Osteocyte (in vitro differentiated cells): ENCODE measurements at regions not wholly inside any gene's neighbourhood (a gene's known extent, or its start where the extent isn't known, plus 50 kb on each side); places are given as distances from the start of the nearest gene placed in this dataset.
A peak's percentile ranks its signal among the peaks of the same experiment; 100 is the strongest.

Experiments used
- DNase-seq: peaks from one replicate; pipeline ENCODE4 v3.0.0; 2021; ENCODE audit warnings: mixed read lengths; ENCODE audit not compliant: unreplicated experiment; ENCODE audit errors: extremely low spot score
- H3K27ac Mint-ChIP-seq: one replicate; pipeline ENCODE4 v1.8.0; 2021; ENCODE audit warnings: mild to moderate bottlenecking, mixed read lengths; ENCODE audit not compliant: unreplicated experiment
- H3K27me3 Mint-ChIP-seq: one replicate; pipeline ENCODE4 v1.8.0; 2021; ENCODE audit warnings: mixed read lengths; ENCODE audit not compliant: unreplicated experiment
- H3K36me3 Mint-ChIP-seq: one replicate; pipeline ENCODE4 v1.8.0; 2021; ENCODE audit warnings: mixed read lengths; ENCODE audit not compliant: unreplicated experiment
- H3K4me1 Mint-ChIP-seq: one replicate; pipeline ENCODE4 v1.8.0; 2021; ENCODE audit warnings: mixed read lengths; ENCODE audit not compliant: unreplicated experiment
- H3K4me3 Mint-ChIP-seq: one replicate; pipeline ENCODE4 v1.8.0; 2021; ENCODE audit warnings: mild to moderate bottlenecking, moderate library complexity, mixed read lengths; ENCODE audit not compliant: unreplicated experiment
- H3K9me3 Mint-ChIP-seq: one replicate; pipeline ENCODE4 v1.8.0; 2021; ENCODE audit warnings: mixed read lengths; ENCODE audit not compliant: unreplicated experiment
- CTCF ChIP-seq: fragments of 200-600 bp; sonication (generic); IDR thresholded peaks from 2 replicates; pipeline ENCODE4 v1.5.0; 2021; ENCODE audit warnings: antibody characterized with exemption, mild to moderate bottlenecking, moderate library complexity

DNA sequence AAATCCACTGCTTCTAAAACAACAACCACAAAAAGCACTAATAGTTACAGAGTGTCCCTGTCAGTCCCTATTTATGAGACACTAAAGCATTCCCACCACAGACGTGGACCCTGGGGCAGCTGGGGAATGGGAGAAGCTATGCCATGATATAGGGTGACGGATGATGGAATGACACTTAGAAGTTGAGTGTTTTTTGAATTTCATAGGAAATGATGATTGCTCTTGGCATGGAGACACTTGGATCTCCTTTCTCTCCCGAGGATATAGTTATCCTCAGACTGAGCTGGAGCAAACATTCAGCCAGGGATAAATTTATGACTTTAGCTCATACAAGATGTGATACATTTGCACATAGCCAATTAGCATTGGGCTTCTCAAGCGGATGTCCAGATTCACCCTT, 151.2 kb downstream of the EDN3 start:
- H3K36me3 Mint-ChIP-seq, result no peaks in the 10 kb centered on the region
- H3K9me3 Mint-ChIP-seq, result no peaks in the 10 kb centered on the region
- no peak for TF ChIP-seq CTCF
- H3K27ac Mint-ChIP-seq, result no peak overlapping the region
- no peak for DNase-seq
- H3K27me3 Mint-ChIP-seq, result no peaks in the 10 kb centered on the region
- peaks cover 42% of the 10 kb centered on the region for H3K4me1 Mint-ChIP-seq
- no peak overlapping the region for H3K4me3 Mint-ChIP-seq

- H3K4me3 Mint-ChIP-seq, result no peak overlapping the region
Measured at GRCh38 chr20:59452856-59453255, 151.5 kb upstream of the PHACTR3 start.

DNA sequence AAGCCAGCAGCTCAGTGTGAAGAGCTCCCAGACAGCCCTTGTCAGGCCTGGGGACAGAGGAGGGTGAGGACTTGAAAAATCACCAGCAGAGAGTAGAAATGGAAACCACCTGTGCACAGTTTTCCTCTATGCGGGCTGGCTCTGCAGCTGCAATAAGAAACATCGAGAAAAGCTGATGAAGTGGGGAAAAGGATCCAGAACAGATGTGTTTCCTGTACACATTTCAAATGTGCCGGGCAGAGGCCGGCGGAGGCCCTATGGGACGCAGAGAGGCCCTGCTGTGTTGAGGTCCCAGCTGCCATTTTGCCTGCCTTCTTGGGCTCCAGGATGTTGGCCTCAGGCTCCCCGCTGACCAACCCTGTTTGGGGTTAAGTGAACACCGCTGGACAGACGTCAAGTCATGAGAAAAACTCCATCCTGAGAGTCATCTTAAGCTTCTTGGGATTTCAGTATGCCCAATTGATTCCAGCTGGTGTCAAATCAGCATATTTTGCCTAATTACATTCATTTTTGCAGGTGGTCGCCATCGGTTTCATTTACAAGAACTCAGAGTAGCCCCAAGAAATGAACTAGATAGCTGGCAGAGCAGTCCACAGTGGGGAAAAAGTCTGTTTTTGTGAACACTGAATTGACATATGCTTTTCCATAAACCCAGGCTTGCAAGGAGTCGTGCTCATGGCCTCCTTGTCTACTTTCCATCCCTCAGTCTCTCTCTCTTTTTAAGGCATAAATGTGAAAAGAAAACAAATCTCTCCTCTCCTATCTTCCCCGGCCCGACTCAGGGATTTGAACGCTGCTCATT, 150.4 kb upstream of the PHACTR3 start:
- Mint-ChIP-seq H3K27ac (no peak overlapping the region), H3K27me3 (no peaks in the 10 kb centered on the region), H3K4me1 (peaks cover 30% of the 10 kb centered on the region), H3K9me3 (no peaks in the 10 kb centered on the region), H3K36me3 (no peaks in the 10 kb centered on the region), H3K4me3 (no peak overlapping the region)
- DNase-seq, result no peak
- TF ChIP-seq CTCF, result no peak

More at GRCh38 chr20:59452856-59453255, 151.5 kb upstream of the PHACTR3 start:
- no peaks in the 10 kb centered on the region for H3K36me3 Mint-ChIP-seq
- no peaks in the 10 kb centered on the region for H3K9me3 Mint-ChIP-seq
- H3K27me3 Mint-ChIP-seq, result no peaks in the 10 kb centered on the region
- H3K4me1 Mint-ChIP-seq, result peaks cover 41% of the 10 kb centered on the region
- no peak for DNase-seq
- TF ChIP-seq CTCF, result no peak
- no peak overlapping the region for H3K27ac Mint-ChIP-seq

GRCh38 chr20:59455402-59456341, 148.7 kb upstream of the PHACTR3 start:
- Mint-ChIP-seq H3K9me3 (peaks cover 3% of the 10 kb centered on the region), H3K27ac (no peak overlapping the region), H3K4me3 (no peak overlapping the region), H3K27me3 (no peaks in the 10 kb centered on the region), H3K36me3 (no peaks in the 10 kb centered on the region), H3K4me1 (peaks cover 18% of the 10 kb centered on the region)
- no peak for DNase-seq
- peak; percentile 76 for TF ChIP-seq CTCF
